SK-N-SH (cell line): ENCODE measurements at regions not wholly inside any gene's neighbourhood (a gene's known extent, or its start where the extent isn't known, plus 50 kb on each side); places are given as distances from the start of the nearest gene placed in this dataset.

Source experiments
- CTCF ChIA-PET: fragments of 300-600, 350-600 bp; formaldehyde crosslinking; extraction: SDS; loops from one replicate; lab custom pipeline; 2021; lab: Yijun Ruan, JAX
- POLR2A ChIA-PET: fragments of 350-600 bp; sonication (Branson Sonifier 250); formaldehyde crosslinking; extraction: SDS; loops from one replicate; lab custom pipeline; 2020; ENCODE audit warnings: antibody characterized with exemption, inconsistent platforms; lab: Yijun Ruan, JAX
- DNase-seq: peaks from one replicate; pipeline ENCODE4 v3.0.0; 2012
- H2AFZ ChIP-seq: fragments of 200-600 bp; sonication (generic); 2 replicates; pipeline ENCODE4 v1.8.1; 2016; ENCODE audit warnings: antibody characterized with exemption, mild to moderate bottlenecking, low read depth
- H3F3A ChIP-seq: fragments of 200-600 bp; sonication (generic); replicated peaks from 2 replicates; pipeline ENCODE3; 2016; ENCODE audit warnings: antibody characterized with exemption, mild to moderate bottlenecking; ENCODE audit not compliant: insufficient read depth
- H3K27ac ChIP-seq, 2 experiments: fragments of 200-500 bp in 1 of 2; fragments of 200-600 bp in 1 of 2; sonication (Bioruptor generic) in 1 of 2; sonication (generic), shearing (Covaris generic) in 1 of 2; 2 replicates each; pipeline versions ENCODE4 v1.5.1 to v1.6.1; 2014 to 2016; ENCODE audit warnings: low read depth in 2 of 2, inconsistent platforms in 1 of 2, low read length in 1 of 2, mild to moderate bottlenecking in 1 of 2, mixed read lengths in 1 of 2
- H3K27me3 ChIP-seq: fragments of 200-600 bp; sonication (generic), shearing (Covaris generic); 2 replicates; pipeline ENCODE4 v1.6.1; 2016; ENCODE audit warnings: mixed run types; ENCODE audit not compliant: insufficient read depth
- H3K36me3 ChIP-seq, 2 experiments: fragments of 200-500 bp in 1 of 2; fragments of 200-600 bp in 1 of 2; sonication (Bioruptor generic) in 1 of 2; sonication (generic) in 1 of 2; replicated peaks in 1 of 2; 2 replicates each; pipeline versions ENCODE3 to v1.5.1; 2014 to 2016; ENCODE audit warnings: low read length in 1 of 2, mild to moderate bottlenecking in 1 of 2; ENCODE audit not compliant: insufficient read depth in 2 of 2, control insufficient read depth in 1 of 2
- H3K4me1 ChIP-seq, 2 experiments: fragments of 200-500 bp in 1 of 2; fragments of 200-600 bp in 1 of 2; sonication (Bioruptor generic) in 1 of 2; sonication (generic), shearing (Covaris generic) in 1 of 2; 2 replicates each; pipeline versions ENCODE4 v1.5.1 to v1.6.1; 2014 to 2016; ENCODE audit warnings: low read depth in 1 of 2, low read length in 1 of 2, mixed run types in 1 of 2; ENCODE audit not compliant: insufficient read depth in 2 of 2, control insufficient read depth in 1 of 2
- H3K4me2 ChIP-seq: fragments of 200-600 bp; sonication (generic), shearing (Covaris generic); 2 replicates; pipeline ENCODE4 v1.6.1; 2017; ENCODE audit warnings: mixed run types
- H3K4me3 ChIP-seq, 2 experiments: fragments of 200-500 bp in 1 of 2; fragments of 200-600 bp in 1 of 2; sonication (Bioruptor generic) in 1 of 2; sonication (generic), shearing (Covaris generic) in 1 of 2; 2 replicates each; pipeline versions ENCODE4 v1.5.1 to v1.8.1; 2014 to 2016; ENCODE audit warnings: low read depth in 2 of 2, inconsistent platforms in 1 of 2, low read length in 1 of 2, mild to moderate bottlenecking in 1 of 2, mixed read lengths in 1 of 2, moderate library complexity in 1 of 2
- H3K79me2 ChIP-seq: fragments of 200-600 bp; sonication (generic); 2 replicates; pipeline ENCODE4 v1.8.1; 2017; ENCODE audit warnings: mild to moderate bottlenecking; ENCODE audit not compliant: insufficient read depth
- H3K9ac ChIP-seq: fragments of 200-600 bp; sonication (generic); 2 replicates; pipeline ENCODE4 v1.6.1; 2017; ENCODE audit warnings: mixed run types
- H3K9me2 ChIP-seq: fragments of 200-600 bp; sonication (generic); 2 replicates; pipeline ENCODE4 v1.6.1; 2017; ENCODE audit warnings: mixed run types
- H3K9me3 ChIP-seq: fragments of 200-600 bp; sonication (generic); 2 replicates; pipeline ENCODE4 v1.6.1; 2017; ENCODE audit warnings: mixed run types, mild to moderate bottlenecking, moderate library complexity
- H4K20me1 ChIP-seq: fragments of 200-600 bp; sonication (generic); 2 replicates; pipeline ENCODE4 v1.6.1; 2017; ENCODE audit warnings: mild to moderate bottlenecking, mixed run types; ENCODE audit not compliant: insufficient read depth
- CHD2 ChIP-seq: fragments of 150-350 bp; IDR thresholded peaks from 2 replicates; pipeline ENCODE4 v1.6.1; 2018; ENCODE audit warnings: low read length; ENCODE audit not compliant: partially characterized antibody
- EP300 ChIP-seq, 2 experiments: IDR thresholded peaks; 2 replicates each; pipeline versions ENCODE4 v1.4.0 to v1.6.1; 2012; ENCODE audit warnings: borderline replicate concordance in 1 of 2, low read depth in 1 of 2, low read length in 1 of 2
- GATA2 ChIP-seq: sonication (generic); formaldehyde crosslinking; IDR thresholded peaks from 2 replicates; pipeline ENCODE4 v1.5.0; 2020; ENCODE audit warnings: mild to moderate bottlenecking, missing genetic modification reagents
- JUND ChIP-seq: IDR thresholded peaks from 2 replicates; pipeline ENCODE4 v1.4.0; 2012
- MXI1 ChIP-seq: IDR thresholded peaks from 2 replicates; pipeline ENCODE4 v1.6.1; 2012; ENCODE audit warnings: mild to moderate bottlenecking, low read depth, low read length, improper control_type of control experiment
- NRF1 ChIP-seq: IDR thresholded peaks from 2 replicates; pipeline ENCODE4 v1.6.1; 2012; ENCODE audit warnings: low read depth, mild to moderate bottlenecking, low read length
- RAD21 ChIP-seq: IDR thresholded peaks from 2 replicates; pipeline ENCODE4 v1.6.1; 2012; ENCODE audit warnings: mild to moderate bottlenecking, low read length
- SIN3A ChIP-seq: IDR thresholded peaks from 2 replicates; pipeline ENCODE4 v1.6.1; 2012; ENCODE audit warnings: low read depth, mild to moderate bottlenecking, low read length, moderate library complexity, borderline replicate concordance
- SMC3 ChIP-seq: IDR thresholded peaks from 2 replicates; pipeline ENCODE4 v1.6.1; 2012; ENCODE audit warnings: low read depth, low read length, improper control_type of control experiment
- TEAD4 ChIP-seq: IDR thresholded peaks from 2 replicates; pipeline ENCODE4 v1.4.0; 2012; ENCODE audit warnings: mild to moderate bottlenecking, borderline replicate concordance; ENCODE audit not compliant: insufficient read depth
- WGBS: methylation state at CpG from one replicate; pipeline ENCODE4 v1.1.6; 2017; ENCODE audit warnings: low lambda C conversion rate; 5-methylcytosine and 5-hydroxymethylcytosine counted together
- TF ChIP-seq, protein P1 (sequence below): IDR thresholded peaks from 2 replicates; pipeline ENCODE4 v1.4.0; 2012; ENCODE audit warnings: low read depth
- TF ChIP-seq, protein P2 (sequence below): IDR thresholded peaks from 2 replicates; pipeline ENCODE4; 2012
- TF ChIP-seq, protein P3 (sequence below): IDR thresholded peaks from 2 replicates; pipeline ENCODE4 v1.4.0; 2012; ENCODE audit warnings: low read depth, borderline replicate concordance
- TF ChIP-seq, protein P4 (sequence below): IDR thresholded peaks from 2 replicates; pipeline ENCODE4 v1.6.1; 2012; ENCODE audit warnings: mild to moderate bottlenecking, low read depth, low read length, moderate library complexity
- TF ChIP-seq, protein P5 (sequence below): fragments of 200-600 bp; sonication (generic); IDR thresholded peaks from 2 replicates; pipeline ENCODE4 v1.6.1; 2017; ENCODE audit warnings: antibody characterized with exemption, mild to moderate bottlenecking, moderate library complexity

DNA sequence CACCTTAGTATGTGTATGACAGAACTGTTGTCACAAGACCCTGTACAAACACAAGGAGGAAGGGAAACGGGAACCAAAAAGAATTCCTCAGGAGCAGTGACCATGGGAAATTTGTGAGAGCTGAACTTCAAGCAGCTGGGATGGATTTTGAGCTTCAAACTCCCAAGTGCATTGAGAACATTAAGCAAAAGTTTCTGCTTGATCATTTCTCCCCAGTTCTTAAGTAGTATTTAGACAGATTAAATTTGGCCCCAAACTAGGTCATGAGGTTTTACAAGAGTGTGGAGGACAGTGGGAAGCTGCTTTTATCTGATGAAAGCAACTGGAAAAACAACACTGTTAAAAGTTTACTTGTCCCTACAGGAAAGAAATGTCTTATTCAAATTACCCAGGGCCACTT, 206.0 kb upstream of the DCN start:
- H3K4me1 ChIP-seq = peaks cover 0 to 3% of the 10 kb centered on the region in 2 experiments; a peak in 2 of 4 replicates
- CTCF ChIA-PET = no interaction called here
- H4K20me1 ChIP-seq = no peaks in the 10 kb centered on the region
- no peak overlapping the region for H3K4me2 ChIP-seq
- H3K27ac ChIP-seq = no peak overlapping the region
- no peak overlapping the region for H3K4me3 ChIP-seq
- no peak overlapping the region for H2AFZ ChIP-seq
- no peaks in the 10 kb centered on the region for H3K27me3 ChIP-seq
- H3K79me2 ChIP-seq = no peaks in the 10 kb centered on the region
- no peak for TF ChIP-seq SMC3
- TF ChIP-seq, protein P1, sequence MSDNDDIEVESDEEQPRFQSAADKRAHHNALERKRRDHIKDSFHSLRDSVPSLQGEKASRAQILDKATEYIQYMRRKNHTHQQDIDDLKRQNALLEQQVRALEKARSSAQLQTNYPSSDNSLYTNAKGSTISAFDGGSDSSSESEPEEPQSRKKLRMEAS = no peak
- no peak for TF ChIP-seq CHD2
- no peak for TF ChIP-seq MXI1
- TF ChIP-seq, protein P2, sequence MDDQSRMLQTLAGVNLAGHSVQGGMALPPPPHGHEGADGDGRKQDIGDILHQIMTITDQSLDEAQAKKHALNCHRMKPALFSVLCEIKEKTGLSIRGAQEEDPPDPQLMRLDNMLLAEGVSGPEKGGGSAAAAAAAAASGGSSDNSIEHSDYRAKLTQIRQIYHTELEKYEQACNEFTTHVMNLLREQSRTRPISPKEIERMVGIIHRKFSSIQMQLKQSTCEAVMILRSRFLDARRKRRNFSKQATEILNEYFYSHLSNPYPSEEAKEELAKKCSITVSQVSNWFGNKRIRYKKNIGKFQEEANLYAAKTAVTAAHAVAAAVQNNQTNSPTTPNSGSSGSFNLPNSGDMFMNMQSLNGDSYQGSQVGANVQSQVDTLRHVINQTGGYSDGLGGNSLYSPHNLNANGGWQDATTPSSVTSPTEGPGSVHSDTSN = no peak
- no peak for TF ChIP-seq GATA2 (CRISPR knock-in tag)
- TF ChIP-seq EP300 (IDR thresholded peaks at IDR 0.05; ENCODE audit: borderline replicate concordance in 1 of 2, low read depth in 1 of 2, low read length in 1 of 2) = no peak
- TF ChIP-seq, all 33 proteins: peak for 0
- no peaks in the 10 kb centered on the region for H3K9me3 ChIP-seq
- H3K9ac ChIP-seq = no peak overlapping the region
- POLR2A ChIA-PET = no interaction called here
- DNase-seq = no peak
- H3K36me3 ChIP-seq = no peaks in the 10 kb centered on the region
- no peaks in the 10 kb centered on the region for H3K9me2 ChIP-seq
- no peaks in the 10 kb centered on the region for H3F3A ChIP-seq
- WGBS = 15% methylated on average over 1 of the region's 1 CpG

DNA sequence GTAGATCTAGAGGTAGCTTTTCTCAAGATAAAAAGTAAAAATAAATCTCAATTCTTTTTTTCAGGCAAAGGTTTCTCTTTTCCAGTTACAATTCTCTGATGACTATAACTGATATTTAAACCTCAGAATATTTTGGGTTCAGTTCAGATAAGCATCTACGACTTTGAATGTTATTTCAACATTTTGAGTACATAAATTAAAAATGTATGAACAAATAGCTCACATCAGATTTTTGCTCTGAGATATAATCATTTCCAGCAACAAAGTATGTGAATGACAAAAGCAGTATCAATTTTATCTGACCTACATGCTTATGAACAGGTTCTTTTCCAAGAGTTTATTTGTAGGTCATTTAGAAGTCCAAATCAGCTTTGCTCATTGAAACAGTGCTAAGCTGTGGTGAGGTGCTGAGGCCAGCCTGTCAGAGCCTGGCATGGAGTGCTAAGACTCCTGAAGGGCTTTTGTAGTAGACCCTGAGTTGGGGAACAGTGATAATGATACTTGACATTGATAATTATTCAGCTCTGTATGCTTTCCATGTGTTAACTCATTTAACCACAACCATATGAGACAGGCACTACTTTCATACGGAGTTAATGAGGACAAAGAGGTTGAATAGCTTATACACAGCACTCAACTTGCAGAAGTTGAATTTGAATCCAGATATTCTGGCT, 205.0 kb upstream of the DCN start:
- no peak overlapping the region for H3K9ac ChIP-seq
- no peaks in the 10 kb centered on the region for H3K27me3 ChIP-seq
- POLR2A ChIA-PET = interaction anchor here (0.6 kb wide), 1 partner anchor 754 kb away, joined by 4 read pairs; no protein-coding TSS in a partner anchor
- TF ChIP-seq, protein P3, sequence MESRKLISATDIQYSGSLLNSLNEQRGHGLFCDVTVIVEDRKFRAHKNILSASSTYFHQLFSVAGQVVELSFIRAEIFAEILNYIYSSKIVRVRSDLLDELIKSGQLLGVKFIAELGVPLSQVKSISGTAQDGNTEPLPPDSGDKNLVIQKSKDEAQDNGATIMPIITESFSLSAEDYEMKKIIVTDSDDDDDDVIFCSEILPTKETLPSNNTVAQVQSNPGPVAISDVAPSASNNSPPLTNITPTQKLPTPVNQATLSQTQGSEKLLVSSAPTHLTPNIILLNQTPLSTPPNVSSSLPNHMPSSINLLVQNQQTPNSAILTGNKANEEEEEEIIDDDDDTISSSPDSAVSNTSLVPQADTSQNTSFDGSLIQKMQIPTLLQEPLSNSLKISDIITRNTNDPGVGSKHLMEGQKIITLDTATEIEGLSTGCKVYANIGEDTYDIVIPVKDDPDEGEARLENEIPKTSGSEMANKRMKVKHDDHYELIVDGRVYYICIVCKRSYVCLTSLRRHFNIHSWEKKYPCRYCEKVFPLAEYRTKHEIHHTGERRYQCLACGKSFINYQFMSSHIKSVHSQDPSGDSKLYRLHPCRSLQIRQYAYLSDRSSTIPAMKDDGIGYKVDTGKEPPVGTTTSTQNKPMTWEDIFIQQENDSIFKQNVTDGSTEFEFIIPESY = no peak
- TF ChIP-seq JUND = no peak
- no peak for TF ChIP-seq RAD21
- no peak for TF ChIP-seq NRF1
- TF ChIP-seq TEAD4 = no peak
- TF ChIP-seq, protein P4, sequence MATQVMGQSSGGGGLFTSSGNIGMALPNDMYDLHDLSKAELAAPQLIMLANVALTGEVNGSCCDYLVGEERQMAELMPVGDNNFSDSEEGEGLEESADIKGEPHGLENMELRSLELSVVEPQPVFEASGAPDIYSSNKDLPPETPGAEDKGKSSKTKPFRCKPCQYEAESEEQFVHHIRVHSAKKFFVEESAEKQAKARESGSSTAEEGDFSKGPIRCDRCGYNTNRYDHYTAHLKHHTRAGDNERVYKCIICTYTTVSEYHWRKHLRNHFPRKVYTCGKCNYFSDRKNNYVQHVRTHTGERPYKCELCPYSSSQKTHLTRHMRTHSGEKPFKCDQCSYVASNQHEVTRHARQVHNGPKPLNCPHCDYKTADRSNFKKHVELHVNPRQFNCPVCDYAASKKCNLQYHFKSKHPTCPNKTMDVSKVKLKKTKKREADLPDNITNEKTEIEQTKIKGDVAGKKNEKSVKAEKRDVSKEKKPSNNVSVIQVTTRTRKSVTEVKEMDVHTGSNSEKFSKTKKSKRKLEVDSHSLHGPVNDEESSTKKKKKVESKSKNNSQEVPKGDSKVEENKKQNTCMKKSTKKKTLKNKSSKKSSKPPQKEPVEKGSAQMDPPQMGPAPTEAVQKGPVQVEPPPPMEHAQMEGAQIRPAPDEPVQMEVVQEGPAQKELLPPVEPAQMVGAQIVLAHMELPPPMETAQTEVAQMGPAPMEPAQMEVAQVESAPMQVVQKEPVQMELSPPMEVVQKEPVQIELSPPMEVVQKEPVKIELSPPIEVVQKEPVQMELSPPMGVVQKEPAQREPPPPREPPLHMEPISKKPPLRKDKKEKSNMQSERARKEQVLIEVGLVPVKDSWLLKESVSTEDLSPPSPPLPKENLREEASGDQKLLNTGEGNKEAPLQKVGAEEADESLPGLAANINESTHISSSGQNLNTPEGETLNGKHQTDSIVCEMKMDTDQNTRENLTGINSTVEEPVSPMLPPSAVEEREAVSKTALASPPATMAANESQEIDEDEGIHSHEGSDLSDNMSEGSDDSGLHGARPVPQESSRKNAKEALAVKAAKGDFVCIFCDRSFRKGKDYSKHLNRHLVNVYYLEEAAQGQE = no peak
- TF ChIP-seq MXI1 = no peak
- TF ChIP-seq, protein P5, sequence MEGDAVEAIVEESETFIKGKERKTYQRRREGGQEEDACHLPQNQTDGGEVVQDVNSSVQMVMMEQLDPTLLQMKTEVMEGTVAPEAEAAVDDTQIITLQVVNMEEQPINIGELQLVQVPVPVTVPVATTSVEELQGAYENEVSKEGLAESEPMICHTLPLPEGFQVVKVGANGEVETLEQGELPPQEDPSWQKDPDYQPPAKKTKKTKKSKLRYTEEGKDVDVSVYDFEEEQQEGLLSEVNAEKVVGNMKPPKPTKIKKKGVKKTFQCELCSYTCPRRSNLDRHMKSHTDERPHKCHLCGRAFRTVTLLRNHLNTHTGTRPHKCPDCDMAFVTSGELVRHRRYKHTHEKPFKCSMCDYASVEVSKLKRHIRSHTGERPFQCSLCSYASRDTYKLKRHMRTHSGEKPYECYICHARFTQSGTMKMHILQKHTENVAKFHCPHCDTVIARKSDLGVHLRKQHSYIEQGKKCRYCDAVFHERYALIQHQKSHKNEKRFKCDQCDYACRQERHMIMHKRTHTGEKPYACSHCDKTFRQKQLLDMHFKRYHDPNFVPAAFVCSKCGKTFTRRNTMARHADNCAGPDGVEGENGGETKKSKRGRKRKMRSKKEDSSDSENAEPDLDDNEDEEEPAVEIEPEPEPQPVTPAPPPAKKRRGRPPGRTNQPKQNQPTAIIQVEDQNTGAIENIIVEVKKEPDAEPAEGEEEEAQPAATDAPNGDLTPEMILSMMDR = no peak
- no peak for TF ChIP-seq SIN3A
- TF ChIP-seq, all 33 proteins: peak for 0
- 35% methylated on average over 2 of the region's 2 CpGs for WGBS
- H3K9me3 ChIP-seq = no peaks in the 10 kb centered on the region
- no peaks in the 10 kb centered on the region for H4K20me1 ChIP-seq
- CTCF ChIA-PET = interaction anchor here (1.0 kb wide), 1 partner anchor 9 kb away, joined by 3 read pairs; no protein-coding TSS in a partner anchor
- H3K4me2 ChIP-seq = no peak overlapping the region
- peaks cover 0 to 8% of the 10 kb centered on the region in 2 experiments; a peak in 2 of 4 replicates for H3K4me1 ChIP-seq
- H3K36me3 ChIP-seq = no peaks in the 10 kb centered on the region
- no peaks in the 10 kb centered on the region for H3K79me2 ChIP-seq
- H3K9me2 ChIP-seq = no peaks in the 10 kb centered on the region
- DNase-seq = no peak
- H3K27ac ChIP-seq = no peak overlapping the region
- H2AFZ ChIP-seq = no peak overlapping the region
- no peaks in the 10 kb centered on the region for H3F3A ChIP-seq
- no peak overlapping the region for H3K4me3 ChIP-seq
